Kidney glomerular epithelial cell (primary cell): ENCODE measurements at regions not wholly inside any gene's neighbourhood (a gene's known extent, or its start where the extent isn't known, plus 50 kb on each side); places are given as distances from the start of the nearest gene placed in this dataset.

Experiments
- DNase-seq: peaks from one replicate; lab custom pipeline; 2025; lab: John Stamatoyannopoulos, UW

DNA sequence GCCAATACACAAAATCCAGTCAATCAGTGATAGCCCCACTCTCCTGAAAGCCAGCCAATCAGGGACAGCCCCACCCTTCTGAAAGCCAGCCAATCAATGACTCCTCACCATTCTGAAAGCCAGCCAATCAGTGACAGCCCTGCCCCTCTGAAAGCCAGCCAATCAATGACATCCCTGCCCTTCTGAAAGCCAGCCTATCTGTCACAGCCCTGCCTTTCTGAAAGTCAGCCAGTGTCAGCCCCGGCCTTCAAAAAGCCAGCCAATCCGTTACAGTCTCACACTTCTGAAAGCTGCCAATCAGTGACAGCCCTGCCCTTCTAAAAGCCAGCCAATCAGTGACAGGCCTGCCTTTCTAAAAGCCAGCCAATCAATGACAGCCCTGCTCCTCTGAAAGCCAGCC lies 95.9 kb upstream of the HDAC4 start:
- no peak for DNase-seq

DNA sequence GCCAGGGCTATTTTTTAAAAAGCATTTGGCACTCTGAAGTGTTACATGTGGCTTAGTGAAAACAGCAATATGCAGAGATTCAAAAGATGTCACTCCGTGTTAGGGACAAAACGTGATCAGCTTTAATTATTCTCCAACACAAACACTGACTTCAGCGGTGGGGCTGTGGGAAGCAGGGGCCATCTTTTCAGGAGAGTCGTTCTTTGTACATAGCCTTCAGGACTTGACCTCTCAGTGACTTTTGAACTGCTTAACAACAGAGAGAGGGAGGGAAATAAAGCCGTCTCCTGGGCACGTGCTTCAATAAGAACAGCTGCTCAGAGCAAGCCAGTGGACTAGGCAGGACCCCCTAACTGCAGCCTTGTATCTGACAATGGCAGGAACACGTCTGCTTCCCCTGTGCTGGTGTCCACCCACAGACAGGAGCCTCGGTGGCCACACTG lies 95.0 kb upstream of the HDAC4 start:
- no peak for DNase-seq

DNA sequence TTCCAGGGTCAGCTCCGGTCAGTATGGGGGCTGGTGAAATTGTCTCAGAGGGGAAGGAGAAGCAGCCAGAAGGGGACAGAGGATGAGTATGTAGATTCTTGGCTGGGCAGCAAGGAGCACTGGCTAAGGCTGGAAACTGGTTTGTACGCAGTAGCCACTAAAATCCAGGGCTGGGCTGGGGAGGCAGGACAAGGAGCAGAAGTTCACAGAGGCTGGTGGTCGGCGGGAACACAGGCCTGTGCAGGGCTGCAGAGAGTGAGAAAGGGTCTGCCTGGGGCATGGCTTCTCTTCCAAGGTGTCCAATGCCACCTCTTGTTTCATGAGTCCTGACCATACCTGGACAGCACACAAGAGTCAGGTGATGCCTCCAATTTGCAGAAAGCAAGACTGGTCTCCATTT lies 94.4 kb upstream of the HDAC4 start:
- no peak for DNase-seq

DNA sequence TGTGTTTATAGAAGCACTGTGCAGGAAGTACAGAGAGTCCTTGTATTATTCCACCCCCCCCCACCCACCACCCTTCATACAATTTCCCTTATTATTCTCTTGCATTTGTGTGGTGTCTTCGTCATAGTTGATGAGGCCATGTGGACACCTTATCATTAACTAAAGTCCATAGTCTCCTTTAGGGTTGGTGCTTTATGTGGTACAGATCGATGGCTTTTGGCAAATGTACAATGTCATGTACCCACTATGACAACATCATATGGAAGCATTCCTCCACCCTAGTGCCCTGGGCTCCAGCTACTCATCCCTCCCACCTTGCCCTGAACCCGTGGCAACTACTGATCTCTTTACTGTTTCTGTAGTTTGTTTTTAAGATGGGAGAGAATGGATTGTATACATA lies 93.8 kb upstream of the HDAC4 start:
- no peak for DNase-seq

DNA sequence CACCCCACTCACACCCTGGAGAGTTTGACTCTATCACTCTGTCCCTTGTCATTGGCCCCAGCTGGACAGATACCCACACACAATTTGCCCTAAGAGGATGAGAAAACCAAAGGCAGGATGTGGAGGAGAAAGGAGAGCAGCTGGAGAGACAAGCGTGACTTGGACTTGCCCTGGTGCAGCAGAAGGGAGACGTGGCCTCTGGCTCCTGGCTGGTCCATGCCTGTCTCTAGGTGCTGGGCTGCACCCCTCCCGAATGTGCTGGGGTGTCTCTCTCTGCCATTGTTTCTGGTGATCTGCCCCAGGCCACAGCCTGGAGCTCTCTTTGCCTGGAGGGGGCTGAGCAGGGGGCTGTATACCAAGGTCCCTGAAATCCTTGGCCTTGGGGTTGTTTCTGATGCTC lies 88.7 kb upstream of the HDAC4 start:
- no peak for DNase-seq

DNA sequence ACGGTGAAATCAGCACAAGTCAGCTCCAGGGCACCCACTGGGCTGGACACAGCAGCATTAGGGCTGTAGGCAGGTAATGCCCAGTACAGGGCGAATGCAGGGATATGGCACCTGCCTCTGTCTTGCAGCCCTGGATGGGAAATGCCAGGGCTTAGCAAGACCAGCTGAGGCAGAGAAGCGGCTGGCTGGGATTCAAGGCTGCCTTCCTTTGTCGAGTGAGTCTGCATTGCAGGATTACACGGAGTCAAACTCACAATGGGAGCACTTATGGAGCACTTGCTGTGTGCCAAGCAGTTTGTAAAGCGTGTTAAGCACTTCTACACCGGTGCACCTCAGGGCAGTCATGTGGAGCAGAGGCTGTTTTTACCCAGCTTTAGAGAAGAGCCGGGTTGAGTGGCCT lies 87.3 kb upstream of the HDAC4 start:
- no peak for DNase-seq

DNA sequence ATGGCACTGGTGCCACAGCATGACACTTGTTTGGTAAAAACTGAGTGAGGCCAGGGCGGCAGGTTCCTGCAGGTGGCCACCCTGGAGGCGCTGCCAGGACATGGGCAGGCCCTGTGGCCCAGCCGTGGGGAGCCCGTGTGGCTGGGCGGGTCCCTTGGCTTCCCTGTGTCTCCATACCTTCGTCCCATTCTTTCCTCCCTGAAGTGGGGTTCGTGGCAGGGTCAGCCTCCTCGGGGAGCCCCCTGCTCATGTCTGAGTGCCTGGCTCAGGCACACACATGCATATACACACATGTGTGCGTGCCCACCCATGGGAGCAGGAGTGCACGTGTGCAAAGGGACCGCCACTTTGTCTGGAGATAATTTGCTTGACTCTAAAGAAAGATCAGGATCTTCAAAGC lies 86.5 kb upstream of the HDAC4 start:
- no peak for DNase-seq

DNA sequence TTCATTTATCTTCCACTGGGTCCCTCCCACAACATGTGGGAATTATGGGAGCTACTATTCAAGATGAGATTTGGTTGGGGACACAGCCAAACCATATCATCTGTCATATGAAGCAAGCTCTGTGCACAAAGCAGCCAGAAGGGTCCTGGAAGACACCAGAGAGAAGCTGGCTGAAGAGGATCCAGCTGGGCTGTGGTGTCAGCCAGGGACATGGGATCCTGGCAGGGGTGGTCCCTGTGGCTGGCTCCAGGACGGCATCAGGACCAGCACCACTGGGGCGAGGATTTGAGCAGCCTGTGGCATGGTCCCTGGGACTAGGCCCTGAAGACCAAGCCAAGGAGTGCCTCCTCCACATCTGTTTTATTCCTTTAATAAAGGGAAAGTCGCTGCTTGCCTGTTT lies 84.8 kb upstream of the HDAC4 start:
- DNase-seq, result no peak

DNA sequence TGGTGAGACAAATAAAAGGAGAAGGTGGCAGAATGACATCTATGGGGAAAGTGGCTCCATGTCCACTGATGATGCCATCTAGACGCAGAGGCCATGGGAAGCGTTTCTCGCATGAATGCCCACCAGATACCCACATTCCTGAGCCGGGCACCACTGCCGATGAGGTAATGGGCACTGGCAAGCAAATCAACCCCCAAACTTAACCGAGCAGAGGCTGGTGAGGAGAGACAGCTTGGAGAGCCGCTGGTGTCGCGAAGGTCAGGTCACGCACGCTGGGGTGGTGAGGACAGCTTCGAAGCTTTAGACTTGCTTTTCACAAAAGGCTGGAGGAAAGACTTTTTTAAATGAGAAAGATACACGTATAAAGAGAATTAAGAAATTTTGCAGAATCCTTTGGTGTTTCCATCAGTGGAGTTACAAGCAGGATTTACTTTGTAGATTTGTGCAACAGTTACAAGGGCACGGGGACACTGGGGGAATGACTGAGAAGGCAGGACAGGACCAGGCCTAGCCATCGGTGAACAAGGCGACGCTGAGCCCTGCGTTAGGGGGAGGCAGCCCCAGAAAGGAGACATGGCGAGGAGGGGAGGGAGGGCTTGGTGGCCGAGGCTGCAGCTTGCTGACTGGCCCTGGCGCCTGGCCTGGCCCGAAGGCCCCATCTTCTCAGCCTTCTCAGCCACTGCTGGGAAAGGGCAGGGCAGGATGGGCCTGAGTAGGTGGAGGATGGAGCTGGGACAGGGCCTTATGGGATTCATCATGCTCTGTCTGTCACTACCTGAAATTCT lies 83.9 kb upstream of the HDAC4 start:
- no peak for DNase-seq

DNA sequence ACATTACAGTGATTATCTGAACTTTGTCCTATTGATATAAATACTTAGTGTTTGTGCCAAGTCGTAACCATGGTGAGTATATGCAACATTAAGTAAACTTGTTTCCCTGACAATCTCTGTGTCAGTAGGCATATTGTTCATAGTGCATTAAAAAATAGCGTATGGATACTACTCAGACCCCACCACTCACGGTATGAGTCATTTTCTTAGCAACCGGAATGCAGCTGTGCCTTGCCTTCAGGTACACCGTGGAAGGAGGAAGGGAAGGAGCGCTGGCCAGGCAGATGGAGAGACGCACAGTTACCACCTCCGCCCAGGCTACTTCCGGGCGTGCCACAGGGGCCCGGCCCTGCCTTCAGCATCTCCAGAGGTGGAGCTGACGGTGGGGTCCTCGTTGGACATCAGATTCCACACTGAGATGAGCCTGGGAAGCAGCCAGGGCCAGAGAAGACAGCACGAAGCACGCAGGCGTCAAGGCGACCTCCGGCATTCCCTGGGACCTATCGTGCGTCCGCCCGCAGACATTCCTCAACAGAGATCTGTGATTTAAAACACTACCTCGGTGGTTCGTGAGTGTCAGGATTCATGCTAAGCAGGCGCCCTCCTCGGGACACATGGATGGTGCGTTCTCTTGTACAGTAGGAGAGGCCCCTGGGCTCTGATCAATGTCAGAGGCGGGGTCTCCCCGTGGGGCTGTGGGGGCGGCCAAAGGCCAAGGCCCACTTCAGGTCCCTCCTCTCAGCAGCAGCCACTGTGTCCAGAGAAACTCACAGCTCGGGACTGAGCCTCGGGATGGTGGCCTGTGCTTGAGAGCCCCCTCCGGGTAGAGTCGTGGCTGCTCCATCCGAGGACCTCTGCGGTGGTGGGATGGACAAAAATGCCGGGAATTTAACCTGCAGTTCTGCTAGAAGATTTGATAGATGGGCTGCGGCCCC lies 82.2 kb upstream of the HDAC4 start:
- no peak for DNase-seq

DNA sequence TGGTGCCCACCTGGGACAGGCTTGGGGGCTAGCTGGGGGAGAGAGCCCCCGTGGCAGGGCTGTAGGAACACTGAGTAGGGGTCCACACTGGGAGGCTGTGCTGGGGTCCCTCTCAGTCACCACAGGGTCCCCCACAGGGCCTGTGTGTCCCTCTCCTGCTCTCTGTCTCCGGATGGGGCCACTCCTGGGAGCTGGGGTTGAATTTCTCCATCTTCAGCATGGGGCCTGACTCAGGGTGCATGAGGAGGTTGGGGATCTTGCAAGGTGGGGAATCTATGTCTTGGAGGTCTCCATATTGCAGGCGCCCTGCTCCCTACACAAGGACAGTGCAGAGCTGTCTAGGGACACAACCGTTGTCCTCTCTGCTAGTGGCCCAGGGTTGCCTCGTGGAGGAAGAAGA lies 78.7 kb upstream of the HDAC4 start:
- no peak for DNase-seq

DNA sequence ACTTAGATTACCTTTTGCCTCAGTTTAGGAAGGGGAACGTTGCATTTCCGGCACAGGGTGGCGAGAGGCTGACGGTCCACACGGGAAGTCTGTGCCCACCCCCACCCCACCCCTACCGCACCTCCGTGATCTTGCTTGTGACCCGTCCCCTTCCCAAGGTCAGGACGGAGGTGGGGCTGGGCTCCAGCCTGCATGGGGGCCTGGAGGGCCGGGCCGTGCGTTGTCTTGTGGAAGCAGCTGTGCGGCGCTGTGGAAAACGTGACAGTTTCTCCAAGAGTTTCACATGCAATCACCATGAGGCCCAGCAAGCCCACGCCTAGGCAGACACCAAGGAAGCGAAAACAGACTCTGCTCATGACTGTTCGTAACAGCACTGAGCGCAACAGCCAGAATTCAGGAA lies 76.8 kb upstream of the HDAC4 start:
- DNase-seq, result no peak

DNA sequence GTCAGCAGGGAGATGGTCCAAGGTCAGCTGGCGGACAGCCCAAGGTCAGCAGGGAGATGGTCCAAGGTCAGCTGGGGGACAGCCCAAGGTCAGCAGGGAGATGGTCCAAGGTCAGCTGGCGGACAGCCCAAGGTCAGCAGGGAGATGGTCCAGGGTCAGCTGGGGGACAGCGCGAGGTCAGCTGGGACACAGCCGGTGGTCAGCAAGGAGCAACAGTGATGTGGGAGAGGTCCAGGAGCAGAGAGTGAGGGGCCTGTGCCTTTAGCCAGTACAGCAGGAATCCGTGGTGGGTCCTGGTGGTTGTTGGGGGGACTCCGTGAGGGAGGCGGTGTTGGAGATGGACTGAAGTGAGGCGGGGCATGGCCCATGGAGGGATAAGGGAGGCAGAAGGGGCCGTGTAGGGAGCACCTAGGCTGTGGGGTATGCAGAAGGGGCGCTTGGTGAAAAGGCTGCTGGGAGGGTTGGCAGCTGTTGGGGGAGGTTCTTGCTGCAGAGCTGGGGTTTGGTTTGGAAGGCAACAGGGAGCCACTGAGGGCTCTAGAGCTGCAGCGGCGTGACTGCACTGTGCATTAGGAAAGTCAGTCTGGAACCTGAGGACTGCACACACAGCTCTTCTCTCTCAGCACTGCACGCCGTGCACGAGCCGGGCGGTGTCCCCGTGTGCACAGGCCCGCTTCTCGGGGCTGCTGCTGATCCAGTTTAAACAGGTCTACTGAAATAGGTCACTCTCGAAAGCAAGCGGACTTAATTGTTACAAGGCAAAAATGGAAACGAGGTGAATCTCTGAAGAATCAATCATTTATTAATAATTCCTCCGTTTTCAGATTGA lies 76.2 kb upstream of the HDAC4 start:
- no peak for DNase-seq

DNA sequence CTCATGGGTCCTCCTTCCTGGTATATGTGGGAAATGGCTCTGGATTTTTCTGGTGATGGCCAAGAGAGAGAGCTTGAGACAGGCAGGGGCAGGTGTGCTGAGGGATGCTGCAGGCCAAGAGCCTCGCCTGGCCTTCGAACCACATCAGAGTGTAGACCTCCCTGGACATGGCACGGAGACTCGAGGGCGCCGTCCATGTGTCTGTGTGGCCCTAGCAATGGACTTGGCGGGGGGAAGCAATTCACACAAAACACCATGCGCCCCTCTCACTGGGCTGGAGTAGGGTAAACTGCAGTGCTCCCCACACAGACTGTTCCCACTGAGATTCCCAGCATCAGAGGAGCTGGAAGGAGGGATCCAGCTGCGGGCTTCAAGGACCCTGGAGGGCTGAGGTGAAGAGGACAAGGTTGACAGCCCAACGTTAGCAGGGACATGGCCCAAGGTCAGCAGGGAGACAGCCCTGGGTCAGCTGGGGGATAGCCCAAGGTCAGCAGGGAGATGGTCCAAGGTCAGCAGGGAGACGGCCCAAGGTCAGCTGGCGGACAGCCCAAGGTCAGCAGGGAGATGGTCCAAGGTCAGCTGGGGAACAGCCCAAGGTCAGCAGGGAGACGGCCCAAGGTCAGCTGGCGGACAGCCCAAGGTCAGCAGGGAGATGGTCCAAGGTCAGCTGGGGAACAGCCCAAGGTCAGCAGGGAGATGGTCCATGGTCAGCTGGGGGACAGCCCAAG lies 75.4 kb upstream of the HDAC4 start:
- DNase-seq, result no peak

DNA sequence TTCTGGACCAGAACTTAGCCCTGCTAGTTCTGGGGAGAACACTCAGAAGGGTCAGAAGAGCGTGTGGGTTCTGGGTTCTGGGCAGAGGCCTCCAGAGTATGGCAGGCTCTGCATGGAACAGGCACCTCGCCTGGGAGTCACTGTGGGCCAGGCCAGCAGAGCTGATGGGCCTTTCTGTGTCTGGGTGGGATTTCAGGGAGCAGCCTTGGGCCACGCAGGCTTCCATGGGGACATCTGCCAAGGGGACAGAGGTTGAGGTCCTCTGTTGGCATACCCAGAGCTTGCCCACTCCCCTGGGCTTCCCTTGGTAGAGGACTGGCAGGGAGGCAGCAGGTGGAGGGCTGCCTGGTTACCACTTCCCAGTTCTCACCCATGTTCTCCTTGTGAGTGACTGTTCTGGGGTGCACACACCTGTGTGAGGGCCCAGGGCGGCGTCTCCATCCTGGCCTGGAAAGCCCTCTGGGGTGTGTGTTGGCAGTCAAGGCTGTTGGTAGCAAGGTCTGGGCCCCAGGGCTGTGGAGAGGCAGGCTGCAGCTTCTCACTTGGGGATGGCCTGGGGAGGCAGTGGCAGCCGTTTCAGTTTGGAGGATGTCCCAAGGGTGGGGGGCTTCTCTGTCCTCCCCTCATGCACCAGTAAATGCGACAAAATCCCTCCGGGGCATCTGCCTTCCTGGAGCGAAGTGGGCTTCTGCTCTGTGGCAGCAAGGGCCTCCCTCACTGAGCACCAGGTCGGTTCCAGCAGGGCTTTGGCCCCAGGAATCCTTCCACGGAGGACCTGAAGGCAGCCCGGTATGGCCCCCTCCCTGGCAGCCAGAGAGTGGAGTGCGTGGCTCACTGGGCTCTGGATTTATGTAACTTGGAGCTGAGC lies 74.6 kb upstream of the HDAC4 start:
- DNase-seq, result no peak

DNA sequence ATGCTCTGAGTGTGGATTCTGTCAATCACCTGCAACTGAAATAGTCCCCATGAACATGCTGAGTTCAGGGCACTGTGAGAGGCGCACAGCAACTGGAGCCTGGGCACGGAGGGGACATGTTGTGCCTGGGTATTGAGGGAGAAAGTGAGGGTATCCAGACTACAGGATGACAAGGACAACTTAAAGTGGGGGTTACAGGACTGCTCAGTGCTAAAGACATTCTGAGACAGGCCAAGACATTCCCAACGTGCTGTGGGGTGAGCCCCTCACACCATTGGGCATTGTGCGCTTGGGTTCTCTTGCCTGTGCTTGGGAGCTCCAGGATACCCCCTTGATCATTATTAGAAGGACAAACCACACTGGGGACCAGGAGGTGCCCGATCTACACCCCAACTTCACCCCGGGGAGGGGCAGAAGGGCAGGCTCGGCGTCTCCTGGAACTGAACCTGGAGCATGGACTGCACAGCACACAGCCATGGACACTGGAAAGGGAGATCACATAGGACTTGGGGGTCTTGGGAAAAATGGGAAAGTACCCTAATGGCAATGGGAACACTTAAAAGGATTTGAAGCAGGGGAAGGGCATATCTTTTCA lies 72.5 kb upstream of the HDAC4 start:
- DNase-seq, result no peak

DNA sequence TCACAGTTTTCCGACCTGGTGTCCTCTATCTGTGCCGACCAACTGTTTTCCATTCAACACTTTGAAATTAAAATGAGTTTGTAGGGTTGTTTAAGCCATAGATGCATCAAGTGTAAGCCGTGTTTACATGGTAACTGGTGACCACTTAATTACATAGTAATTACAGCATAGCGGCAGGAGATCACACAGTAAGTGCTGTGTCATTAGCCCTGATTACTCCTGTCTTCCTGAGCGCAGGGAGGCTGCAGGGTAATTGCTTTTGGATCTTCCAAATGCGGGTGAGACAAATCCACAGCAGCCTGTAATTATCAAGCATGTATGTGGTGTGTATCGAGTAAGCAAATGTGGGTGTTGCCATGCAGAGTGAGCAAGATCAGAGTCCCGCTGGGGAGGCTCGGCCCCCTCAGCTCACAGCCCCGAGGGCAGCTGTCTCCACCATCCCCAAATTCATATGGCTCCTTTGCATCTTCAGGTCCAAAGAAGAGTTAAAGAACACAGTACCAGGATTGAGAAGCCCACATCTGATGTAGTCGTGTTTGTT lies 71.5 kb upstream of the HDAC4 start:
- no peak for DNase-seq

DNA sequence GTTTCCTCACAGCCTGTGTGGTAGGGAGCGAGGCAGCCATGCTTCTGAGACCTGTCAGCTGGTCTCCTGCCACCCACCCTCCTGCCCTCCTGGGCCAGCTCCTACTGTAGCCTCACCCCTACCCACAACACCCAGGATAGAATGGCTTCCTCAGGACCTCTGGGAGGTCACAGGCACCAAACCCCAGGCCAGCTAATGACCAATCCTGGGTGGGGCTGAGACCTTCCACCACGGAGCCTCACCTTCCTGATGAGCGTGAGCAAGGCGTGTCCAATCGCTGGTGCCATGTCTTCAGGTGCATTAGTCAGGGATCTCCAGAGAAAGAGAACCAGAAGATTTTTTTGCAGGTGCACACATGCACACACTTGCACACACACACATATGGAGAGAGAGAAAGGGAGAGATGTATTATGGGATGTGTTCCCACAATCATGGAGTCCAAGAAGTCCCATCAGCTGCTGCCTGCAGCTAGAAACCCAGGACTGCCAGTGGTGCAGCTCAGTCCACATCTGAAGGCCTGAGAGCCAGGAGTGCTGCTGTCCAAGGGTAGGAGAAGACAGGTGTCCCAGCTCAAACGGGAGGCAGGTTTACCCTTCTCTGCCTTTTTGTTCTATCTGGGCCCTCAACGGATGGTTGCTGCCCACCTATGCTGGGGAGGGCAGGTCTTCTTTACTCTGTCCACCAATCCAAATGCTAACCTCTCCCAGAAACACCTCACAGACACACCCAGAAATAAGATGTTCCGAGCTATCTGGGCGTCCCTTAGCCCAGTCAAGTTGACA lies 70.4 kb upstream of the HDAC4 start:
- DNase-seq, result no peak
